ENCODE measurements at regions not wholly inside any gene's neighbourhood (a gene's known extent, or its start where the extent isn't known, plus 50 kb on each side); places are given as distances from the start of the nearest gene placed in this dataset.

DNA sequence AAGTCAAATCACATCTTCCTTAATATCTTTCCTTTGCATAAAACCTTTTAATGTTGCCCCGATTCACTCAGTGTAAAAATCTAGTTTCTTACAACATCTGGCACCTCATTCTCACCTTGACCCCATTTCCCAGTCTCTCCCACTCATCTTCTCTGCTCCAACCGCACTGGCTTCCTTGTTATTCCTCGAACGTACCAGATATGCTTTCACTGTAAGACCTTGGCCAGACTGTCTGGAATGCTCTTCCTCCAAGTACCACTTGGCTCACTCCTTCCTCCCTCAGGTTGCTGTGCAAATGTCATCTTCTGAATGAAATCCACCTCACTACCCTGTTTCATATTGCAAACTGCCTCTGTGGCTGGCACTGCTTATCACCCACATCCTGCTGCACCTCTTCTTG lies 433.6 kb downstream of the HAPSTR1 start:
- H3K9me2 ChIP-seq (replicated peaks; ENCODE audit: control insufficient read depth, low read length), result no peaks in the 10 kb centered on the region
- H3K27ac ChIP-seq (ENCODE audit: low read depth, low read length), result no peak overlapping the region
- H3K9me3 ChIP-seq (ENCODE audit: control insufficient read depth, insufficient read depth, low read length), result no peaks in the 10 kb centered on the region
- H3K4me1 ChIP-seq (ENCODE audit: control insufficient read depth, low read length), result no peaks in the 10 kb centered on the region
- H3K79me2 ChIP-seq (ENCODE audit: control insufficient read depth, low read length), result no peaks in the 10 kb centered on the region
- H3F3A ChIP-seq (ENCODE audit: control insufficient read depth, insufficient read depth), result no peaks in the 10 kb centered on the region
- H3K4me3 ChIP-seq (ENCODE audit: low read length), result no peak overlapping the region
- no peak for TF ChIP-seq EZH2phosphoT487 (IDR thresholded peaks at IDR 0.05; ENCODE audit: borderline replicate concordance, low read length)
- TF ChIP-seq, protein P1, sequence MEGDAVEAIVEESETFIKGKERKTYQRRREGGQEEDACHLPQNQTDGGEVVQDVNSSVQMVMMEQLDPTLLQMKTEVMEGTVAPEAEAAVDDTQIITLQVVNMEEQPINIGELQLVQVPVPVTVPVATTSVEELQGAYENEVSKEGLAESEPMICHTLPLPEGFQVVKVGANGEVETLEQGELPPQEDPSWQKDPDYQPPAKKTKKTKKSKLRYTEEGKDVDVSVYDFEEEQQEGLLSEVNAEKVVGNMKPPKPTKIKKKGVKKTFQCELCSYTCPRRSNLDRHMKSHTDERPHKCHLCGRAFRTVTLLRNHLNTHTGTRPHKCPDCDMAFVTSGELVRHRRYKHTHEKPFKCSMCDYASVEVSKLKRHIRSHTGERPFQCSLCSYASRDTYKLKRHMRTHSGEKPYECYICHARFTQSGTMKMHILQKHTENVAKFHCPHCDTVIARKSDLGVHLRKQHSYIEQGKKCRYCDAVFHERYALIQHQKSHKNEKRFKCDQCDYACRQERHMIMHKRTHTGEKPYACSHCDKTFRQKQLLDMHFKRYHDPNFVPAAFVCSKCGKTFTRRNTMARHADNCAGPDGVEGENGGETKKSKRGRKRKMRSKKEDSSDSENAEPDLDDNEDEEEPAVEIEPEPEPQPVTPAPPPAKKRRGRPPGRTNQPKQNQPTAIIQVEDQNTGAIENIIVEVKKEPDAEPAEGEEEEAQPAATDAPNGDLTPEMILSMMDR (IDR thresholded peaks at IDR 0.05; ENCODE audit: low read depth, low read length, poor library complexity, severe bottlenecking), result no peak
- H3K27me3 ChIP-seq (ENCODE audit: control insufficient read depth, low read length), result no peaks in the 10 kb centered on the region
- no peaks in the 10 kb centered on the region for H4K20me1 ChIP-seq (ENCODE audit: control insufficient read depth, insufficient read depth, low read depth, low read length)
- no peaks in the 10 kb centered on the region for H3K36me3 ChIP-seq (ENCODE audit: control insufficient read depth, low read length)
- H3K4me2 ChIP-seq (ENCODE audit: low read length), result no peak overlapping the region

DNA sequence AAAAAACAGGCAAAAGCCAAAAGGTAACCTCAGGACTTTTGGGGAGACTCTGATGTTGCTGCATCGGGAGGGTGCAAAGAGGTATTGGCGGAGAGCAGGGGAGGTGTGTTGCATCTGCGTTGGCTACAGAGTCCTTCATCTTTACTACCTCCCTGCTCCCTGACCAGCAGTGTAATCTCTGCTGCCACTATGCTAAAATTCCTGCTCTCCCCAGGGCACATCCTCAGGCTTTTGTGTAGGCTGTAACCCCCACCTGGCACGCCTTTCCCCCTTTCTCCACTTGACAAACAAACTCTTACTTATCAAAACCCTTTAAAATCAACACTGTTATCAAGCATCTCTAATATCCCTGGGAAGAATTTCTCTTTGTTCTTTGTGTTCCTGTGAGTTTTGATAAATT lies 435.3 kb downstream of the HAPSTR1 start:
- TF ChIP-seq, protein P1 (IDR thresholded peaks at IDR 0.05; ENCODE audit: low read depth, low read length, poor library complexity, severe bottlenecking), result no peak
- no peak for TF ChIP-seq EZH2phosphoT487 (IDR thresholded peaks at IDR 0.05; ENCODE audit: borderline replicate concordance, low read length)
- H3K9me3 ChIP-seq (ENCODE audit: control insufficient read depth, insufficient read depth, low read length), result no peaks in the 10 kb centered on the region
- no peaks in the 10 kb centered on the region for H3K27me3 ChIP-seq (ENCODE audit: control insufficient read depth, low read length)
- H3K4me2 ChIP-seq (ENCODE audit: low read length), result no peak overlapping the region
- H3K27ac ChIP-seq (ENCODE audit: low read depth, low read length), result no peak overlapping the region
- no peaks in the 10 kb centered on the region for H3K36me3 ChIP-seq (ENCODE audit: control insufficient read depth, low read length)
- no peaks in the 10 kb centered on the region for H3F3A ChIP-seq (ENCODE audit: control insufficient read depth, insufficient read depth)
- no peaks in the 10 kb centered on the region for H3K79me2 ChIP-seq (ENCODE audit: control insufficient read depth, low read length)
- H3K4me1 ChIP-seq (ENCODE audit: control insufficient read depth, low read length), result no peaks in the 10 kb centered on the region
- no peaks in the 10 kb centered on the region for H3K9me2 ChIP-seq (replicated peaks; ENCODE audit: control insufficient read depth, low read length)
- no peak overlapping the region for H3K4me3 ChIP-seq (ENCODE audit: low read length)
- no peaks in the 10 kb centered on the region for H4K20me1 ChIP-seq (ENCODE audit: control insufficient read depth, insufficient read depth, low read depth, low read length)

DNA sequence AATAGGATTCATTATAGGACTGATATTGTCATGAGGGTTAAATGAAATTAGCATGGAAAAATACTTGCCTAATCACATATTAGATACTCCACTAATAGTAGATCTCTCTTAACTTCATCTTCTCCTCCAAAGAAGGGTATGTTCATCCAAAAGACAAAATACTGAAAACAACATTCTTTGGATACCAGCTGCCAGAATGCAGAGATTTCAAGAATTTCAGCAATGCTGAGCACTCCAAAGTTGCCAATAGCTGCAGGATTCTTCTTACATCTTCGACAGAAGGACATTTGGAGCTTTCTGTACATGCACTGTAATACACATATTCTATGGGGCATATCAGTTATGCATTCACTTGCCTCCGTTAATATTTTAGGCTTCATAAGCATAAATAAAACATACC lies 436.5 kb downstream of the HAPSTR1 start:
- TF ChIP-seq, protein P1 (IDR thresholded peaks at IDR 0.05; ENCODE audit: low read depth, low read length, poor library complexity, severe bottlenecking), result no peak
- no peak for TF ChIP-seq EZH2phosphoT487 (IDR thresholded peaks at IDR 0.05; ENCODE audit: borderline replicate concordance, low read length)
- H3K4me2 ChIP-seq (ENCODE audit: low read length), result no peak overlapping the region
- no peaks in the 10 kb centered on the region for H3K36me3 ChIP-seq (ENCODE audit: control insufficient read depth, low read length)
- H3K9me3 ChIP-seq (ENCODE audit: control insufficient read depth, insufficient read depth, low read length), result no peaks in the 10 kb centered on the region
- no peaks in the 10 kb centered on the region for H3K4me1 ChIP-seq (ENCODE audit: control insufficient read depth, low read length)
- H3F3A ChIP-seq (ENCODE audit: control insufficient read depth, insufficient read depth), result no peaks in the 10 kb centered on the region
- H3K27ac ChIP-seq (ENCODE audit: low read depth, low read length), result no peak overlapping the region
- no peaks in the 10 kb centered on the region for H3K79me2 ChIP-seq (ENCODE audit: control insufficient read depth, low read length)
- no peaks in the 10 kb centered on the region for H3K9me2 ChIP-seq (replicated peaks; ENCODE audit: control insufficient read depth, low read length)
- H3K4me3 ChIP-seq (ENCODE audit: low read length), result no peak overlapping the region
- H3K27me3 ChIP-seq (ENCODE audit: control insufficient read depth, low read length), result no peaks in the 10 kb centered on the region
- no peaks in the 10 kb centered on the region for H4K20me1 ChIP-seq (ENCODE audit: control insufficient read depth, insufficient read depth, low read depth, low read length)

Data from DOHH2 (cell line).